Fibroblast of lung (primary cell): ENCODE measurements at regions not wholly inside any gene's neighbourhood (a gene's known extent, or its start where the extent isn't known, plus 50 kb on each side); places are given as distances from the start of the nearest gene placed in this dataset.

Source experiments
- EZH2 ChIP-seq: IDR thresholded peaks from 2 replicates; pipeline ENCODE4 v1.5.1; 2012; ENCODE audit warnings: low read length, control low read depth, mild to moderate bottlenecking; ENCODE audit errors: missing control alignments
- TF ChIP-seq, protein P1 (sequence below), 2 donors: IDR thresholded peaks in 1 of 2; conservative IDR thresholded peaks in 1 of 2; 1 replicate in 1 of 2; 2 replicates in 1 of 2; pipeline ENCODE4 v1.5.1; 2011 to 2012; ENCODE audit warnings: low read length in 2 of 2, control low read depth in 1 of 2, inconsistent platforms in 1 of 2, low read depth in 1 of 2, mild to moderate bottlenecking in 1 of 2

DNA sequence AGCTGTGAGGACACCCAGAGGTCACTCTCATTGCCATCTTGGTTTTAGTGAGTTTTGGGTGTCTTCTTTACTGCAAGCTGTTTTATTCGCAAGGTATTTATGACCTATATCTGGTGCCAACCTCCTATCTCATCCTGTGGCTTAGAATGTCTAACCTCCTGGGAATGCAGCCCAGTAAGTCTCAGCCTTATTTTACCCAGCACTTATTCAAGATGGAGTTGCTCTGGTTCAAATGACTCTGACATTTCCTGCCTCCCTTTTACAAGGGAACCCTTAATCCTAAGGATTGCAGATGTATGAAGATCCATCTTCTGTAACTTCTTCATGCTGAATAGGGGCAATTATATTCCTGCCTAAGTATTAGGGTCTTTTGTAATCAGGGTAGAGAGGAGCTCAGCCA is 708.0 kb downstream of the TMEM182 start:
- TF ChIP-seq EZH2, result no peak
- TF ChIP-seq, protein P1, sequence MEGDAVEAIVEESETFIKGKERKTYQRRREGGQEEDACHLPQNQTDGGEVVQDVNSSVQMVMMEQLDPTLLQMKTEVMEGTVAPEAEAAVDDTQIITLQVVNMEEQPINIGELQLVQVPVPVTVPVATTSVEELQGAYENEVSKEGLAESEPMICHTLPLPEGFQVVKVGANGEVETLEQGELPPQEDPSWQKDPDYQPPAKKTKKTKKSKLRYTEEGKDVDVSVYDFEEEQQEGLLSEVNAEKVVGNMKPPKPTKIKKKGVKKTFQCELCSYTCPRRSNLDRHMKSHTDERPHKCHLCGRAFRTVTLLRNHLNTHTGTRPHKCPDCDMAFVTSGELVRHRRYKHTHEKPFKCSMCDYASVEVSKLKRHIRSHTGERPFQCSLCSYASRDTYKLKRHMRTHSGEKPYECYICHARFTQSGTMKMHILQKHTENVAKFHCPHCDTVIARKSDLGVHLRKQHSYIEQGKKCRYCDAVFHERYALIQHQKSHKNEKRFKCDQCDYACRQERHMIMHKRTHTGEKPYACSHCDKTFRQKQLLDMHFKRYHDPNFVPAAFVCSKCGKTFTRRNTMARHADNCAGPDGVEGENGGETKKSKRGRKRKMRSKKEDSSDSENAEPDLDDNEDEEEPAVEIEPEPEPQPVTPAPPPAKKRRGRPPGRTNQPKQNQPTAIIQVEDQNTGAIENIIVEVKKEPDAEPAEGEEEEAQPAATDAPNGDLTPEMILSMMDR (conservative IDR thresholded peaks at IDR 0.05 in 1 of 2, IDR thresholded peaks at IDR 0.05 in 1 of 2; ENCODE audit: low read depth in 1 of 2, low read length in 2 of 2), result no peak
